ENCODE measurements at regions not wholly inside any gene's neighbourhood (a gene's known extent, or its start where the extent isn't known, plus 50 kb on each side); places are given as distances from the start of the nearest gene placed in this dataset.

- Histone ChIP-seq H3K27ac (ENCODE audit: low read depth, low read length) (no peak overlapping the region), H3K4me1 (ENCODE audit: control insufficient read depth, insufficient read depth, low read length) (no peaks in the 10 kb centered on the region), H3K27me3 (ENCODE audit: control insufficient read depth, insufficient read depth, low read length) (no peaks in the 10 kb centered on the region), H3K4me3 (ENCODE audit: low read depth, low read length) (no peak overlapping the region), H3K36me3 (ENCODE audit: control insufficient read depth, insufficient read depth, low read length) (no peaks in the 10 kb centered on the region), H3K9me3 (ENCODE audit: control insufficient read depth, insufficient read depth, low read length) (no peaks in the 10 kb centered on the region)
- DNase-seq (ENCODE audit: low read depth in 4 of 6, low spot score in 6 of 6): no peak
- 94% methylated on average over 2 of the region's 3 CpGs for WGBS (ENCODE audit: insufficient coverage)
Observed at GRCh38 chr14:51432302-51432948, 192.4 kb downstream of the TMX1 start.

- no peak for DNase-seq (ENCODE audit: low read depth in 4 of 6, low spot score in 6 of 6)
- Histone ChIP-seq H3K4me1 (ENCODE audit: control insufficient read depth, insufficient read depth, low read length) (no peaks in the 10 kb centered on the region), H3K27me3 (ENCODE audit: control insufficient read depth, insufficient read depth, low read length) (no peaks in the 10 kb centered on the region), H3K36me3 (ENCODE audit: control insufficient read depth, insufficient read depth, low read length) (no peaks in the 10 kb centered on the region), H3K27ac (ENCODE audit: low read depth, low read length) (no peak overlapping the region), H3K9me3 (ENCODE audit: control insufficient read depth, insufficient read depth, low read length) (no peaks in the 10 kb centered on the region), H3K4me3 (ENCODE audit: low read depth, low read length) (no peak overlapping the region)
- WGBS (ENCODE audit: insufficient coverage): 100% methylated on average over 1 of the region's 1 CpG
Observed at GRCh38 chr14:51436630-51437029, 196.6 kb downstream of the TMX1 start.

- WGBS (ENCODE audit: insufficient coverage): 80% methylated on average over 1 of the region's 4 CpGs
- Histone ChIP-seq H3K4me1 (ENCODE audit: control insufficient read depth, insufficient read depth, low read length) (peaks cover under 1% of the 10 kb centered on the region), H3K9me3 (ENCODE audit: control insufficient read depth, insufficient read depth, low read length) (no peaks in the 10 kb centered on the region), H3K36me3 (ENCODE audit: control insufficient read depth, insufficient read depth, low read length) (no peaks in the 10 kb centered on the region), H3K4me3 (ENCODE audit: low read depth, low read length) (no peak overlapping the region), H3K27me3 (ENCODE audit: control insufficient read depth, insufficient read depth, low read length) (no peaks in the 10 kb centered on the region), H3K27ac (ENCODE audit: low read depth, low read length) (no peak overlapping the region)
- no peak for DNase-seq (ENCODE audit: low read depth in 4 of 6, low spot score in 6 of 6)
Observed at GRCh38 chr14:51439896-51440295, 199.8 kb downstream of the TMX1 start.

GRCh38 chr14:51441001-51441400 lies 201.0 kb downstream of the TMX1 start:
- Histone ChIP-seq H3K9me3 (ENCODE audit: control insufficient read depth, insufficient read depth, low read length) (no peaks in the 10 kb centered on the region), H3K4me1 (ENCODE audit: control insufficient read depth, insufficient read depth, low read length) (peaks cover 3% of the 10 kb centered on the region), H3K36me3 (ENCODE audit: control insufficient read depth, insufficient read depth, low read length) (no peaks in the 10 kb centered on the region), H3K27ac (ENCODE audit: low read depth, low read length) (no peak overlapping the region), H3K27me3 (ENCODE audit: control insufficient read depth, insufficient read depth, low read length) (no peaks in the 10 kb centered on the region), H3K4me3 (ENCODE audit: low read depth, low read length) (no peak overlapping the region)
- WGBS (ENCODE audit: insufficient coverage): 100% methylated on average over 1 of the region's 2 CpGs
- no peak for DNase-seq (ENCODE audit: low read depth in 4 of 6, low spot score in 6 of 6)

- 30% methylated on average over 1 of the region's 2 CpGs for WGBS (ENCODE audit: insufficient coverage)
- Histone ChIP-seq H3K27me3 (ENCODE audit: control insufficient read depth, insufficient read depth, low read length) (no peaks in the 10 kb centered on the region), H3K9me3 (ENCODE audit: control insufficient read depth, insufficient read depth, low read length) (no peaks in the 10 kb centered on the region), H3K27ac (ENCODE audit: low read depth, low read length) (no peak overlapping the region), H3K36me3 (ENCODE audit: control insufficient read depth, insufficient read depth, low read length) (no peaks in the 10 kb centered on the region), H3K4me1 (ENCODE audit: control insufficient read depth, insufficient read depth, low read length) (peaks cover 3% of the 10 kb centered on the region), H3K4me3 (ENCODE audit: low read depth, low read length) (no peak overlapping the region)
- peak in 1 of 6 donors; percentile 51 for DNase-seq (ENCODE audit: low read depth in 4 of 6, low spot score in 6 of 6)
Observed at GRCh38 chr14:51442513-51443175, 202.6 kb downstream of the TMX1 start.

GRCh38 chr14:51443195-51444018 lies 203.4 kb downstream of the TMX1 start:
- H3K4me3 ChIP-seq (ENCODE audit: low read depth, low read length): no peak overlapping the region
- H3K27ac ChIP-seq (ENCODE audit: low read depth, low read length): no peak overlapping the region
- peak in 1 of 6 donors; percentile 79 for DNase-seq (ENCODE audit: low read depth in 4 of 6, low spot score in 6 of 6)
- peaks cover 3% of the 10 kb centered on the region for H3K4me1 ChIP-seq (ENCODE audit: control insufficient read depth, insufficient read depth, low read length)
- 94% methylated on average over 3 of the region's 5 CpGs for WGBS (ENCODE audit: insufficient coverage)
- no peaks in the 10 kb centered on the region for H3K27me3 ChIP-seq (ENCODE audit: control insufficient read depth, insufficient read depth, low read length)
- H3K36me3 ChIP-seq (ENCODE audit: control insufficient read depth, insufficient read depth, low read length): no peaks in the 10 kb centered on the region
- no peaks in the 10 kb centered on the region for H3K9me3 ChIP-seq (ENCODE audit: control insufficient read depth, insufficient read depth, low read length)

- Histone ChIP-seq H3K27ac (ENCODE audit: low read depth, low read length) (no peak overlapping the region), H3K4me3 (ENCODE audit: low read depth, low read length) (no peak overlapping the region), H3K4me1 (ENCODE audit: control insufficient read depth, insufficient read depth, low read length) (peaks cover 3% of the 10 kb centered on the region), H3K9me3 (ENCODE audit: control insufficient read depth, insufficient read depth, low read length) (no peaks in the 10 kb centered on the region), H3K36me3 (ENCODE audit: control insufficient read depth, insufficient read depth, low read length) (no peaks in the 10 kb centered on the region), H3K27me3 (ENCODE audit: control insufficient read depth, insufficient read depth, low read length) (no peaks in the 10 kb centered on the region)
- DNase-seq (ENCODE audit: low read depth in 4 of 6, low spot score in 6 of 6): no peak
- WGBS (ENCODE audit: insufficient coverage): 84% methylated on average over 4 of the region's 9 CpGs
Observed at GRCh38 chr14:51444353-51445000, 204.4 kb downstream of the TMX1 start.

GRCh38 chr14:51445001-51445390 lies 204.9 kb downstream of the TMX1 start:
- no peaks in the 10 kb centered on the region for H3K36me3 ChIP-seq (ENCODE audit: control insufficient read depth, insufficient read depth, low read length)
- peaks cover 3% of the 10 kb centered on the region for H3K4me1 ChIP-seq (ENCODE audit: control insufficient read depth, insufficient read depth, low read length)
- no CpG with 5 or more reads among the region's 3 CpGs for WGBS (ENCODE audit: insufficient coverage)
- no peaks in the 10 kb centered on the region for H3K27me3 ChIP-seq (ENCODE audit: control insufficient read depth, insufficient read depth, low read length)
- H3K27ac ChIP-seq (ENCODE audit: low read depth, low read length): no peak overlapping the region
- H3K4me3 ChIP-seq (ENCODE audit: low read depth, low read length): no peak overlapping the region
- H3K9me3 ChIP-seq (ENCODE audit: control insufficient read depth, insufficient read depth, low read length): no peaks in the 10 kb centered on the region
- DNase-seq (ENCODE audit: low read depth in 4 of 6, low spot score in 6 of 6): no peak

- DNase-seq (ENCODE audit: low read depth in 4 of 6, low spot score in 6 of 6): no peak
- Histone ChIP-seq H3K27ac (ENCODE audit: low read depth, low read length) (no peak overlapping the region), H3K27me3 (ENCODE audit: control insufficient read depth, insufficient read depth, low read length) (no peaks in the 10 kb centered on the region), H3K36me3 (ENCODE audit: control insufficient read depth, insufficient read depth, low read length) (no peaks in the 10 kb centered on the region), H3K4me3 (ENCODE audit: low read depth, low read length) (no peak overlapping the region), H3K4me1 (ENCODE audit: control insufficient read depth, insufficient read depth, low read length) (peaks cover 3% of the 10 kb centered on the region), H3K9me3 (ENCODE audit: control insufficient read depth, insufficient read depth, low read length) (no peaks in the 10 kb centered on the region)
- 100% methylated on average over 1 of the region's 3 CpGs for WGBS (ENCODE audit: insufficient coverage)
Observed at GRCh38 chr14:51446771-51447170, 204.9 kb upstream of the FRMD6 start.

Measured in spinal cord (tissue), 9 donors.